Hindlimb muscle (tissue), 1 donor: ENCODE measurements at regions not wholly inside any gene's neighbourhood (a gene's known extent, or its start where the extent isn't known, plus 50 kb on each side); places are given as distances from the start of the nearest gene placed in this dataset.

Experiments used
- DNase-seq: peaks from one replicate; pipeline ENCODE4 v3.0.0-alpha.2; 2013

DNA sequence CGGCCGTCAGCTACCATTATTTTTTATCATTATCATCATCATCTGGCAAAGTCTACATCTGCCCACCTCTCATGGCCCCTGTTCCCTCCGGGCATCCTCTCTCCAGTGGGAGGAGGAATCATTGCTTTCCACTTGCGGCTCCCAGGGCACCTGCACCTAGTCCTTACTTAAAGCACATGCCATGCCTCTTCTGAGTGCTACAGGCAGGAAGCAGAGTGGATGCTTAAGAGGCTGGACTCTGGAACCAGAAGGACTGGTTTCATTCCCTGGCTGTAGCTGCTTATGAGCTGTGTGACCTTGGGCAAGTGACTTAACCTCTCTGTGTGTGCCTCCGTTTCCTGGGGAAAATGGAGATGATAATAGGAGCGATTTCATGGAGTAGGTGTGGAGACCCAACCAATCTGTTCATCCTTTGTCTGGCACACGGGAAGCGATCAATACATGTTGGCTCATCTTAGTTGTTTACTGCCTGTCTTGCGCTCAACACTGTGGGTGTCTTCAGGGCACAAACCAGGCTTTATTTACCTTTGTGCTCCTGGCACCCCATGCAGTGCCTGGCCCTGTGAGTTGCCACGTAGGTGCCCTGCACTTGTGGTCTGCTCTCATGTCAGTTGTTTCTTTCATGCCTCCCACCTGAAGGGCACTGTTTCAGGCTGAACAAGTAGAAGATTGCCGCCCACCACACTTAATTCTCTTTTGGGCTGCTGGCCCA, 317.0 kb upstream of the SULF2 start:
- DNase-seq: no peak

DNA sequence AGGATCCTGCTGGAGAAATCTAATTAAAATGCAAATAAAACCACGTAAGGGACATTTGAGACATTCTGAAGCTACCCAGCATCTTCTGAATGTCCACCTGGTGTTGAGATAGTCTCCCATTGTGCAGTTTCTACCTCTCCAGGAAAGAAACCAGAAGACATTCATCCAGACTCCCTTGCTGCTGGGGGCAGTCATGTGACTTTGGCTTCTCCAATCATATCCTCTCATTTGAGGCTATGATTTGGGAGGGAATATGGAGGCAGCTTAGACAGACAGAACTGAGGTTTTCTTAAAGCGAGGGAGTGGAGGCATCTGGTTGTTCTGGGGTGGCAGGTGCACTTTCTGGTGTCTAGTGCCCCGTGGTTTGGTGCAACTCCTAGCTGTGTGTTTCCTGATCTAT, 315.2 kb upstream of the SULF2 start:
- DNase-seq: no peak

DNA sequence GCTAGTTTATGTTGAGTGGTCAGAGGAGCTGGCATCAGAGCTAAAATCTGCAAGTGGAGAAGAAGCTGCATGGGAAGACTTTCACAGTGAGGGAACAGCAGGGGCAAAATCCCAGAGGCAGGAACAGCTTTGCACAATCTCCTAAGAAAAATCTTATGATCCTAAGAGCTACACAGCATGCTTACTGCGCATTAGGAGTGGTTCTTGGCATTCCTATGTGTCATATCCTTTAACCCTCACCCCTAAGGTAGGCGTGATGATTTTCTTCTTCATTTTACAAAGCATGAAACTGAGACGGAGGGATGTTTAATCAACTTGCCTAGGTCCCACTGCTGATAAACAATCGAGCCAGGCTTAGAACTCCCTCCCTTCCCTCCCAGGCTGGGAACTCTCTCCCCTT, 313.6 kb upstream of the SULF2 start:
- no peak for DNase-seq

DNA sequence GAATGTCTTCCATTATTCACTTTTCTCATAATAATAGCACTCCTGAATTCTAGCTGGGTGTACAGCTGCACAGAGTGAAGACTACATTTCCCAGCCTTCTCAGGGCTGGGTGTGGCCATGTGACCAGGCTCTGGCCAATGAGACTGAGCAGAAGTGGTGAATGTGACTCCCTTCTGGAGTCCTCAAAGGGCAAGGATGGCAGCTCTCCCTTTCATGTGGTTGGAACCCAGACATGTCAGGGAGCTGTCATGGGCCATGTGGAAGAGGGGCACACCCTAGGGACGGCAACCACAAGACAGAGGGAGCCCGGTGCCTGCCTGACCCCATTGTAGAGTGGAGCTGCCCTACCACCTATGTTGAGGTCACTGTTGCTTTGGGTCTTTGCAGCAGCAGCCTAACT, 312.8 kb upstream of the SULF2 start:
- no peak for DNase-seq

DNA sequence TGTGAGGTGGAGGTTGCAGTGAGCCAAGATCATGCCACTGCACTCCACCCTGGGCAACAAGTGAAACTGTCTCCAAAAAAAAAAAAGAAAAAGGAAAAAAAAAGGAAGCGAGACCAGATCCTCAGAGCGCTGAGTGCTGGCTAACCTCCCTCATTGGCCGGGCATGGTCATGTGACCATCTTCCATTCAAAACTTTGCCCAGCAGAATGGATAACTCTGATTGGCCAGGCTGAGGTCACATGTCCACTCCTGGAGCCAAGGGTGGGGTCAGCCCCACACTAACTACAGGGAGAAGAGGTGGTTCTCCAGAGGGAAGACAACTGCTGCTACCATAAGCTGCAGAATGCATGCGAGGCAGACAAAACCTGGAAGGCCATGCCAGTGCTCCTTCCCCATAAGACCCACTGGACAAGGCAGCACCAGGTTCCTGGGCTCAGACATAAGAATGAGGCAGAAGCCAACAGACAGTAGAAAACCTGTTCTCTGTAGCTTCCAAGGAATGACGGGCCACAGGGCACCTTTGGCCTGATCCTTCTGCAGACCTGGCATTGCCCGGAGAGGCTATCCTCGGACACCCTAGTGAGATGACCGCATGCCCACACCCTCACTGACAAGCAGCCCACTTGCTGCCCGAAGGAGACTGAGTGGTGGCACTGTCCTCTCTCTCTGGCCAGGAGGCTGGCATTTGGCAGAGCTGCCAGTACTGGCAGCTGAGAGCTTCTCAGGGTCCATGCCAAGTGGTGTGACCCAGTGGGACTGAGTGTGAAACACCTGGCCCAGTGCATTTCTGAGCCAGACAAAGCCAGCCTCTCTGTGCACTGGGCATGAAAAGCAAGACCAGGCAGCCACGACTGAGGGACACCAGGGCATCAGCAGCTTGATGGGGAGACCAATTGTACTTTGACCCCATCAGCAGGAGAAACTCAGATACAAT, 311.9 kb upstream of the SULF2 start:
- DNase-seq: no peak

DNA sequence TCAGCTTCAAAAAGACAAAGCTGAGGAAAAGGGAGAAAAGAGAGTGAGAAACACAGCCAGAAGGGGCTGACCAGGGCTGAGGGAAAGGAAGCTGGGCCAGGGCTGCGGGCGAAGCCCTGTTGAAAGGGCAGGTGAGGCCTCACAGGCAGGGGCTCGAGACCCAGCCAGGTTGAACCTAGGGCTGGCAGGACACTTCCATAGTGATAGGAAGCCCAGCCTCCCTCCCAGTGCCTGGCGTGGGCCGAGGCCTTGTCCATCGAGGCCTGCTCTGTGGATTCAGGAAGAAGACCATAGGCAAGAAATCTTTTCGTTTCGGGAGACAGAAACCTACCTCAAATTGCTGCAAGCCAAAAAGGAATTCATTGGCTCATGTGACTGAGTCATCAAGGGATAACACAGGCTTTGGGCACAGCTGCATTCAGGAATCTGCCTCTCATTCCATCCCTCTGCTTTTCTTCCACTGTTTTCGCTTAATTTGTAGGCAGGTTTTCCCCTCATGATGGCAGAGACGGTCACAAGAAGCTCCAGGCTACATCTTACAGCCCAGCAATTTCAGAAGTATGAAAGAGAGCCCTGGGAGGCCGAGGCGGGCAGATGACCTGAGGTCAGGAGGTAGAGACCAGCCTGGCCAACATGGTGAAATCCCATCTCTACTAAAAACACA, 311.1 kb upstream of the SULF2 start:
- no peak for DNase-seq

DNA sequence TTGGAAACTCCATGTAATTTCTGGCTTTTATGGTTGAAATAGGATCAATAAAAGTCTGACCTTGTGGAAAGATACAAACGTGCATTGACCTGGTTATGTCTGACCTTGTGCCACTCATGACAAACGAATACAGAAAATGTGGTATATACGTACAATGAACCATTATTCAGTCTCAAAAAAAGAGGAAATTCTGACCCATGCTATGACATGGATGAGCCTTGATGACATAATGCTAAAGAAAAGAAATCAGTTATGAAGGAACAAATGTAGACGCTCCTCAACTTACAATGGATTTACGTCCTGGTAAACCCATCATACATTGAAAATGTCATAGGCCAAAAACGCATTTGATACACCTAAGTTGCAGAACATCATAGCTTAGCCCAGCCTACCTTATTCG, 309.7 kb upstream of the SULF2 start:
- DNase-seq: no peak

DNA sequence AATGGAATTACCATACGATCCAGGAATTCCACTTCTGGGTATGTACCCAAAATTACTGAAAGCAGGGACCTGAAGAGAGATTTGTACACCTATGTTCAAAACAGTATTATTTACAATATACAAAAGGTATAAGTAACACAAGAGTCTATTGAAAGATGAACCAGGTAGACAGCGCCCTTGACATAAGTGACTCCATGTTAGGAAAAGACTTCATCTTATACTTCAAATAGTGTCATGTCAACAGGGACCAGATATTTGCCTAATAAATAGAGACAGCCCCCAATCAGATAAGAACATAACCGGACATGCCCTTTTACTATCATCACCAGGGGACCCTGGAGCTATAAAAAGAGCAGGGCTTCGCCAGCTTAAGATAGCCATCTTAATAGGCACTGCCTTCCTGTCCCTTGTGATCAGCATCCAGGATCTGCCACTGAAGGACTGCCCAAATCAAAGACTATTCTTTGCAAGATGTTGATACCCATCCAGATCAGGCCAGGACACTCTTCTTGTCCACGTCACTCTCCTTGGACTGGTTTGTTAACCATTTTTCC, 309.0 kb upstream of the SULF2 start:
- no peak for DNase-seq

DNA sequence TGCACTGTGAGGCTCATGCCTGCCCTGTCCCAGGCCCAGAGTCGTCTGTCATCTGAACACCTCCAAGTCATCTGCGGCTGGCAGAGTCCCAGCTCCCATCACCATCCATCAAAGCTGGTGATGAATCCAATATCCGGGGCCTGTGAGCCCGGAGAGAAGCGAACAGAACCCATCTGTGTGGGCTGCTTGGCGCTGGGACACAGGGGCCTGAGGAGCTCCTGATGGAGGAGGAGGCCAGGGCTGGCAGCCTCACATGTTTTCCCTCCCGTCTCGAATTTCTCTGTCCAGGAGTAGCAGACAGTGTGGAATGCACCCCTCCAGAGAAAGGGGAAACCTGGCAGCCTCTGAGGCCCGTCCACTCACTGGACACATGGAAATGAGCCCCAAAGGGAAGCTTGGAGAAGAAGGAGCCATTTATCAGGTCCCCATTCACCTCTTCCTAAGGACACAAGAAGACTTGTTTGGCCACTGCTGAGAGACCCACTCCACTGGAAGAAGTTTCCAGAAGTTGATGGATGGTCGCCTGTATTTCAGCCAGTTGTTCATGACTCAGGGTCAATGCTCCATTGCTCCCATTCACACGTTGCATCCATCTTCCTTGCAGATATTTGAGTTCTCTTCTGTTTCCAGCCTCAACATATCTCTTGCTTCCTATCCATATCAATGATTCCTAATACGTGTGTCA, 307.5 kb upstream of the SULF2 start:
- no peak for DNase-seq

DNA sequence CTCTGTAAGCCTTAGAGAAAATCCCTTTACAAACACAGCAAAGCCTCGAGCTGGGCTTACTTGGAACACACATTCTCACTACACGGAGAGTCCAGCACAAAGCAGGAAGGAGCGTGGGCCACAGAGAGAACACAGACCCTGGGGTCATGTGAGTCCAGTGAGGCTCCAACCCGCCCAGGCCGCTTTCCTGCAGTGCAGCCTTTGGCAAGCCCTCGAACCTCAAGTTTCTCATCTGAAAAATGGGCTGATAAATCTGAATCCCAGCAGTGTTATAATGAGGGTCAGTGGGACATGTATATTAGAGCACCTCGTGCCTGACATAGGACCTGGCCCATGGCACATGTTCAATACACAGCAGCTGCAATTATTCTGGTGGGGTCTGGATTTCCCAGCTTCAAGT, 305.5 kb upstream of the SULF2 start:
- no peak for DNase-seq

DNA sequence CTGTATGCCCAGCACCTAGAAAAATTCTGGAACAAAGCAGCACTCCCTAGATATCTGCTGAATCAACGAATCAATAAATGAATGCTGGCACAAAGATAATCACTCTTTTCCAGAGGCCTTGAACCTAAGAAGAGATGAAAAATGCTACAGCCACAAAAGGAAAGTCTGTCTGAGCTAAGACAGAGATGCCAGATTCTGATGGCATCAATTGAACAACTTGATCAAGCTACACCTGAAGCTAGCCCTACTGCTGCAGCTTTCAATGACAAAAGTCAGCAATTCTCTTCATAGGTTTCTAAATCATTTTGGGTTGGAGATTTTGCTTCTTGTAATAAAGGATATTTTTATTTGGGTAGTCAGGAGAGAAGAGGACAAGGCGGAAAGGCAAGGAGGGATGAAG, 305.0 kb upstream of the SULF2 start:
- DNase-seq: no peak

DNA sequence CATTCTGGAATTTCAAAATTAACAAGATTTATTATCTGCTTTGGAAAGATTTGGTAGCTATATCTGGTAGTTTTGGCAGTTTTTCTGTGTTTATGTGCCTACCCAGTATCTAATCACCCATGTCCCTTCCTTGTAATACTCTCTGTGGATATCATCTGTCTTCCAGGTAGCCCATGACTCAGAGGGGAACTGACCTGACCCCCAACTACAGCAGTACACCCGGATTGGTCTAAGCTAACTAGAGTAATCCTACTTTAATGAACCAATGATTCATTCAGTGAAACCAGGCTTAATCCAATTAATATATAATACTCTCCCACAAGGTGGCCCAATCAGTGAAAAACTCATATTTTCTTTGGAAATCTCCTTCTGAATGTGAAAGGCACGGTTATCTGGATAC, 295.3 kb upstream of the SULF2 start:
- no peak for DNase-seq

DNA sequence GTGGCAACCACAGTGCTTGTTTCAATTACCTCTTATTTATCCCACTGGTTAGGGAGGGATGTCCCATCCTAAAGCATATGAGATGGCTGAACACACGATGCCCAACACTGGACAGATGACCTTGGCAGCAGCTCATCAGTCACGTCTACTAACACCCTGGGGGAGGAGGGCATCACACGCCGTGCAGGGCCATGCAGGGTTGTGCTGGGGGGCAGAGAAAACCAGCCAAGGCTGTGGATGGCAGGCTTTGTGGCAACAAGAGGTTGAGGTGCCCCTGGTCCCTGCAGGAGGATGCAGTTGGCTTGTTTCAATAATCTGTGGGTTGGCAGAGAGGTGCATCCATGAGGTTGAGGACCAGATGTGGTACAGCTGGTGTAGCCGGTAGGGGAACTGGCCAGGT, 293.7 kb upstream of the SULF2 start:
- DNase-seq: no peak

DNA sequence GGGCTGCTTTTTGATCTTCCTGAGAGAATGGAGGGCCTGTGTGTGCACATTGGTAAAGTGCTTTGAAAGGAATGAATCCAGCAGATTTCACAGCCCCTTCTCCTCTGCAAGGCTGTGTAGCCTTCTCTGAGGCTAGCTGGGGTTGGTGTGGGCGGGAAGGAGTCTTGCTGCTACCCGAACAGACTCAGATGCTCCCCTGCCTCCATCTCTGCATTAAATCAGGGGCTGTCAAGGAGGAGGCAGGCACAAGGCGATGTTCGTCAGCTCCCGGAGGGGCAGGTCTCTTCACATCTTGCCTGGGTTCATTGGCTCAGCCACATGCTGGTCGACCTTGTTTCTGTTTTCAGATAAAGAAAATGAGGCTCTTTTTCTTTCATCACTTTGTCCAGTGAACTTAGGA, 291.5 kb upstream of the SULF2 start:
- DNase-seq: no peak

DNA sequence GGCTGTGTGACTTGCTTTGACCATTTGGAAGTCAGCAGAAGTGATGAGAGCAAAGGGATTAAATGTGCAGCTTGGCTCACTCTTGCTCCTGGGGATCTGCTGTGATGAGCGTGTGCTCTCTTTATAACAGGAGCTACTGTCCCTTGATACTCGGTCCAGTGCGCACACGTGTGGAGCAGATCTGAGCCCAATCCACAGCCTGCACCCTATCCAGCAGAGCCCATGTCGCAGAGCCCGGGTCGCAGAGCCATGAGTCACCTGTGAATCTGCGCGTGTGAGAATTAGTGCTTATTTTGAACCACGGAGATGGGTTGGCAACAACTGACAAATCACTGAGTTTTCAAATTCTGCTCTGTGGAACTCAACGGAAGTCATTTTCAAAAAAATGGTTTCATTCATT, 291.0 kb upstream of the SULF2 start:
- no peak for DNase-seq

DNA sequence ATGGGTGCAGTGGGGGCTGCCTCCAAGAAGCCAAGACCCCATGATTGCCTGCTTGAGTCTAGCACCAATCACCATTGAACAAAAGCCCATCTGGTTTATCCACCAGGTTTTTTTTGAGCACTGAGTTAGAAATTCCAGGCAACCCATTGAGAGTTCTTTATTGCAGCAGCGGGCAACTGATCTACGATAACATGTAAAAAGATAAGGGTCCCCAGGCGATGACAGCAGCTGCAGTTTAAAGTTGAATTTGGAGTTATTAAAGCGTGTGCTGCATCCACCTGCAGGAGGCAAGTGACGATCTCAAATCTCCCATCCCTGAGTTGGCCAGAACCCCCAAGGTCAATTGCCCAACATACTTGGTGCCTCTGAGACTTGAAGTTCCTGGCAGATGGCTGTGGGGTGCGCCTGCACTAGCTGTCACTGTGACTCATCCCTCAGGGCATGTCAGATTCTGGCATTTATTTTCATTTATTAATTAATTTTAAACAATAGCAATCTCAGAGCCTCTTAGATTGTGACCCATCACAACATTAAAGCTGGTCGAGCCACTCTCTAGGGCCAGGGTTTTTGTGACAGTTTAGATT, 290.4 kb upstream of the SULF2 start:
- no peak for DNase-seq

DNA sequence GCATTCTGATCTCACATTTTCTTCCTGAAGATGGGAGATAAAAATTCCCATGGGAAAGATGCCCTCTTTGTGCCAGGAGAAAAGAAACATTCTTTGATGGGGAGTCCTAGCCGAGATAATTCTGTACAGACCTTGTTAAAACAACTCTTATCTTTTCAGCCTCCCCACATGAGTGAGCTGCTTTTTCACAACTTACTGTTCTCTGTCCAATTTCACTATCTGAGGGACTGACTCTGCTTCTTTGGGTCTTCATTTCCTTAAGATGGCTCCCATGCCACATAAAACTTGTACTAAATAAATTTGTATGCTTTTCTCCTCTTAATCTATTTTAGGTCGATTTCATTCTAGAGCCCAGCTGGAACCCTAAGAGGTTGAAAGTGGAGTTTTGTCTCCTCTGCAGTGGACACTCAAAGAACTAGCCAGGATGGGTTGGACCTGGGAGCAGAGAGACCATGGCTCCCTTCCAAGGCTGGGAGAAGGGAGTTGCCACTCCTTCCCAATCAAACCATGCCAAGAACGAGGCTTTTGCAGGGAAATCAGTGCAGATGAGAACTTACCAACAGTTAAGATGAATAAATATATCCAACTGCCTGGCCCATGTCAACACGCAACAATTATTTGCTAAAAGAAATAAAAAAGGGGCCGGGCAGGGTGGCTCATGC, 285.8 kb upstream of the SULF2 start:
- DNase-seq: no peak

DNA sequence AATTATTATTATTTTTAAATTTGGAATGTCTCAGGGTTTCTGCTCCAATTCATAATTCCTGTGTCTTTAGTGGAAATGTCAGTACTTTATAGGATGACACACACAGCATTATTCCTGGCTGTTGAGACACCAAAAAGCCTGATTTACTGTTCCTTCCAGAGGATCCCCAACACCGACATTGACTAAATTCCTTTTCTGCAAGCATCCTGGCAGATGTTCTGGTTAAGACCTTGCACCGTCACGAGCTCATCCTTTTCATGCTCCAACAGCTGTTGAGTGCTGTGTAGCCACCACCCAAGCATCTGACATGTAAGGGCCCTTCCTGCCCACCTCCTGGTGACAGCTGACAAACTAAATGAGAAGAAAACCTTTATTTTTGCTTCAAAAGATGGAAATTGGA, 284.3 kb upstream of the SULF2 start:
- DNase-seq: no peak

DNA sequence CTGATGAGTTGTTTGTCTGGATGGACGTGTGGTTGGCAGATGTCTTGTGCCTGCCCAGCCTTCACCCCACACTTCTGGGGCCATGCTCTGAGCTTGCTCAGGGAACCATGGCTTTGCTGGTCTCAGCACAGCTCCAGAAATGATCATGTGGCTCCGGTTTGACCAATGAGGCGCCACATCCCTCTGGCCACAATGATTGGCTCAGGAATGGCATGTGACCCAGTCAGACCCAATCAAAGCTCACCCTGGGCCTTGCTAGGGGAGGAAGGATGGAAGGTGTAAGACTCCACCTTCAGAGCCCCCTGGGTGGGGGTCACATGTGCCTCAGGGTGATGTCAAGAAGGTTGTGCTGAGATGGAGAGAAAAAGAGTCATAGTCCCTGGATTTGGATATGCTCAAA, 281.6 kb upstream of the SULF2 start:
- DNase-seq: no peak

DNA sequence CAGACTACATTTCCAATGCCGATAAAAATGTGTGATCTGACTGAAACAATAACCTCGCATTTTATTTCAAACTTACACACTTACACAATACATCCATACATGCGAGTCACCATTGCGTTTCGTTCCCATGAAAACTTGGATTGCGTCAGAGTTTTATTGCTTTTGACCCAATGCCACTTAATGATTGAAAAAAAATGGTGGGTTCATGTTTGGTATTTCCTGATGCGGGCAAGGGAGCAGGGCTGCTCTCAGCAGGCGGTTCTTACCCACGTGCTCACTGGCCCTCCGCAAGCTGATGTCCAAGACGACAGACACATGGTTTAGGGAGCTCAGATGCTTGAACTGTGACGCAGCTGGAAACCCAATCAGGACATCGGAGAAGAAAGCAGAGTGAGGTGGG, 281.0 kb upstream of the SULF2 start:
- DNase-seq: no peak

DNA sequence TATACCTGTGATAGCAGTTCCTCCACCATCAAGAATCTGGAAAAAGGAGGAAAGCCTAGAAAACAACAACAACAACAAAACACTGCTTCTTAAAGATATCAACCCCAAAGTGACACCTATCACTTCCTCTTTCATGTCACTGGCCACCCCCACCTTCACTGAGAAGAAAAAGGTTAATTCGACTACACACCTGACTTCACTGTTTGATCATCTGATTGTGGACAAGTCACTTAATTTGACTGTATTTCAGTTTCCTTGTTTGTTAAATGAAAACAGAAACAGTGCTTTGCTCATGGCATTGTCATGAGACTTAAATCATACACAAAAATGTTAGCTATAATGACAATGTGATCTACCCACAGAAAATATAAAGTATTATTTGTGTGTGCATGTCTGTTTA, 280.6 kb upstream of the SULF2 start:
- no peak for DNase-seq

DNA sequence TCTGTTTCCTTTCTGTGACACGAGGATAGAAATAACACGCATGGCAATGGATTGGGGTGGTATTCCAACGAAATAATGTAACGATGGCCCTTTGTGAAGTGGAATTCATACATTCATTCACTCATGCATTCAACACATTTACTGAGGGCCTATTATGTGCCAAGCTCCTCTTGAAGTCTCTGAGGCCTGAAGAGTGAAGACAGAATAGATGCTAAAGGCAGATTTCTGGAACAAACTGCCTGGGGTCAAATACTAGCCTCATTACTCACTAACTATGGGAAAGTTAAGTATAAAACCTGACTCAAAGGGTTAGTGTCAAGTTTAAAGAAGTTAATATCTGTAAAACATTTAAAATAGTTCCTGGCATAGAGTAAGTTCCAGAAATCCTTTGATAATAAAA, 279.6 kb upstream of the SULF2 start:
- DNase-seq: no peak
